ENCODE measurements at regions not wholly inside any gene's neighbourhood (a gene's known extent, or its start where the extent isn't known, plus 50 kb on each side); places are given as distances from the start of the nearest gene placed in this dataset.
"Not testable (repeated sequence)": the region's sequence is repeated elsewhere in the genome, so short reads cannot be mapped to it uniquely, and the experiment has no call there.

GRCh38 chr5:136474466-136474865, 109.1 kb upstream of the TRPC7 start:
- FAIRE-seq (no peak), DNase-seq (ENCODE audit: insufficient read length, low spot score) (no peak)
- TF ChIP-seq POLR2AphosphoS5 (IDR thresholded peaks at IDR 0.05; ENCODE audit: low read depth, low read length): no peak
- TF ChIP-seq PAX5 (IDR thresholded peaks at IDR 0.05; ENCODE audit: insufficient read depth, low read length, severe bottlenecking): no peak
- TF ChIP-seq SPI1 (IDR thresholded peaks at IDR 0.05; ENCODE audit: low read depth, low read length): no peak
- TF ChIP-seq POU2F2 (IDR thresholded peaks at IDR 0.05; ENCODE audit: low read depth, low read length): no peak
- TF ChIP-seq TAF1 (IDR thresholded peaks at IDR 0.05; ENCODE audit: low read depth, low read length): no peak
- TF ChIP-seq POLR2A (IDR thresholded peaks at IDR 0.05; ENCODE audit: low read depth, low read length): no peak

GRCh38 chr5:136467632-136468031, 102.3 kb upstream of the TRPC7 start:
- FAIRE-seq (no peak), DNase-seq (ENCODE audit: insufficient read length, low spot score) (no peak)
- TF ChIP-seq TAF1 (IDR thresholded peaks at IDR 0.05; ENCODE audit: low read depth, low read length) (no peak), SPI1 (IDR thresholded peaks at IDR 0.05; ENCODE audit: low read depth, low read length) (no peak), PAX5 (IDR thresholded peaks at IDR 0.05; ENCODE audit: insufficient read depth, low read length, severe bottlenecking) (no peak), POLR2AphosphoS5 (IDR thresholded peaks at IDR 0.05; ENCODE audit: low read depth, low read length) (no peak), POU2F2 (IDR thresholded peaks at IDR 0.05; ENCODE audit: low read depth, low read length) (no peak), POLR2A (IDR thresholded peaks at IDR 0.05; ENCODE audit: low read depth, low read length) (no peak)

- FAIRE-seq: no peak
These were observed 100.7 kb upstream of the TRPC7 start for GRCh38 chr5:136466041-136466415.

GRCh38 chr5:136458481-136458880, 93.1 kb upstream of the TRPC7 start:
- DNase-seq (ENCODE audit: insufficient read length, low spot score): no peak
- no peak for FAIRE-seq
- no peak for TF ChIP-seq POLR2AphosphoS5 (IDR thresholded peaks at IDR 0.05; ENCODE audit: low read depth, low read length)
- no peak for TF ChIP-seq PAX5 (IDR thresholded peaks at IDR 0.05; ENCODE audit: insufficient read depth, low read length, severe bottlenecking)
- no peak for TF ChIP-seq POLR2A (IDR thresholded peaks at IDR 0.05; ENCODE audit: low read depth, low read length)
- no peak for TF ChIP-seq POU2F2 (IDR thresholded peaks at IDR 0.05; ENCODE audit: low read depth, low read length)
- TF ChIP-seq SPI1 (IDR thresholded peaks at IDR 0.05; ENCODE audit: low read depth, low read length): no peak

More at GRCh38 chr5:136466041-136466415, 100.7 kb upstream of the TRPC7 start:
- DNase-seq (ENCODE audit: insufficient read length, low spot score): no peak
- no peak for TF ChIP-seq SPI1 (IDR thresholded peaks at IDR 0.05; ENCODE audit: low read depth, low read length)
- no peak for TF ChIP-seq POU2F2 (IDR thresholded peaks at IDR 0.05; ENCODE audit: low read depth, low read length)
- TF ChIP-seq PAX5 (IDR thresholded peaks at IDR 0.05; ENCODE audit: insufficient read depth, low read length, severe bottlenecking): no peak
- no peak for TF ChIP-seq POLR2A (IDR thresholded peaks at IDR 0.05; ENCODE audit: low read depth, low read length)
- TF ChIP-seq POLR2AphosphoS5 (IDR thresholded peaks at IDR 0.05; ENCODE audit: low read depth, low read length): no peak
- TF ChIP-seq TAF1 (IDR thresholded peaks at IDR 0.05; ENCODE audit: low read depth, low read length): no peak

GRCh38 chr5:136457390-136458013, 92.2 kb upstream of the TRPC7 start:
- DNase-seq (ENCODE audit: insufficient read length, low spot score): no peak

GRCh38 chr5:136455409-136455808, 90.1 kb upstream of the TRPC7 start:
- TF ChIP-seq POLR2AphosphoS5 (IDR thresholded peaks at IDR 0.05; ENCODE audit: low read depth, low read length) (no peak), POLR2A (IDR thresholded peaks at IDR 0.05; ENCODE audit: low read depth, low read length) (no peak), TAF1 (IDR thresholded peaks at IDR 0.05; ENCODE audit: low read depth, low read length) (no peak), SPI1 (IDR thresholded peaks at IDR 0.05; ENCODE audit: low read depth, low read length) (no peak), PAX5 (IDR thresholded peaks at IDR 0.05; ENCODE audit: insufficient read depth, low read length, severe bottlenecking) (no peak), POU2F2 (IDR thresholded peaks at IDR 0.05; ENCODE audit: low read depth, low read length) (no peak)
- no peak for DNase-seq (ENCODE audit: insufficient read length, low spot score)
- FAIRE-seq: no peak

More at GRCh38 chr5:136457390-136458013, 92.2 kb upstream of the TRPC7 start:
- no peak for FAIRE-seq
- no peak for TF ChIP-seq POU2F2 (IDR thresholded peaks at IDR 0.05; ENCODE audit: low read depth, low read length)
- no peak for TF ChIP-seq POLR2AphosphoS5 (IDR thresholded peaks at IDR 0.05; ENCODE audit: low read depth, low read length)
- no peak for TF ChIP-seq TAF1 (IDR thresholded peaks at IDR 0.05; ENCODE audit: low read depth, low read length)
- TF ChIP-seq SPI1 (IDR thresholded peaks at IDR 0.05; ENCODE audit: low read depth, low read length): no peak
- no peak for TF ChIP-seq POLR2A (IDR thresholded peaks at IDR 0.05; ENCODE audit: low read depth, low read length)
- no peak for TF ChIP-seq PAX5 (IDR thresholded peaks at IDR 0.05; ENCODE audit: insufficient read depth, low read length, severe bottlenecking)

GRCh38 chr5:136453986-136454758, 88.8 kb upstream of the TRPC7 start:
- no peak for TF ChIP-seq POLR2AphosphoS5 (IDR thresholded peaks at IDR 0.05; ENCODE audit: low read depth, low read length)
- no peak for TF ChIP-seq SPI1 (IDR thresholded peaks at IDR 0.05; ENCODE audit: low read depth, low read length)
- TF ChIP-seq TAF1 (IDR thresholded peaks at IDR 0.05; ENCODE audit: low read depth, low read length): no peak
- TF ChIP-seq PAX5 (IDR thresholded peaks at IDR 0.05; ENCODE audit: insufficient read depth, low read length, severe bottlenecking): no peak
- no peak for TF ChIP-seq POLR2A (IDR thresholded peaks at IDR 0.05; ENCODE audit: low read depth, low read length)
- TF ChIP-seq POU2F2 (IDR thresholded peaks at IDR 0.05; ENCODE audit: low read depth, low read length): no peak
- FAIRE-seq: no peak
- DNase-seq (ENCODE audit: insufficient read length, low spot score): no peak

- no peak for TF ChIP-seq SPI1 (IDR thresholded peaks at IDR 0.05; ENCODE audit: low read depth, low read length)
- TF ChIP-seq PAX5 (IDR thresholded peaks at IDR 0.05; ENCODE audit: insufficient read depth, low read length, severe bottlenecking): no peak
- no peak for TF ChIP-seq TAF1 (IDR thresholded peaks at IDR 0.05; ENCODE audit: low read depth, low read length)
- TF ChIP-seq POLR2AphosphoS5 (IDR thresholded peaks at IDR 0.05; ENCODE audit: low read depth, low read length): no peak
- no peak for TF ChIP-seq POLR2A (IDR thresholded peaks at IDR 0.05; ENCODE audit: low read depth, low read length)
- no peak for TF ChIP-seq POU2F2 (IDR thresholded peaks at IDR 0.05; ENCODE audit: low read depth, low read length)
- DNase-seq (ENCODE audit: insufficient read length, low spot score) (no peak), FAIRE-seq (no peak)
These were observed 87.9 kb upstream of the TRPC7 start for GRCh38 chr5:136453199-136453598.

GRCh38 chr5:136447576-136447975, 82.2 kb upstream of the TRPC7 start:
- not testable (repeated sequence) for DNase-seq (ENCODE audit: insufficient read length, low spot score)

More at GRCh38 chr5:136447576-136447975, 82.2 kb upstream of the TRPC7 start:
- FAIRE-seq: not testable (repeated sequence)

All from GM12891 (cell line).